Activated T-cell treated with anti-CD3 and anti-CD28 coated beads, Interleukin-2, amount 50 U/mL, for 24 hours (primary cell): ENCODE measurements at regions not wholly inside any gene's neighbourhood (a gene's known extent, or its start where the extent isn't known, plus 50 kb on each side); places are given as distances from the start of the nearest gene placed in this dataset.

Experiments used
- DNase-seq: peaks from one replicate; pipeline ENCODE4 v3.0.0-alpha.2; 2020
- H3K27ac Mint-ChIP-seq: 2 replicates; pipeline ENCODE4 v1.8.0; 2020; ENCODE audit warnings: mild to moderate bottlenecking, mixed read lengths
- H3K27me3 Mint-ChIP-seq: 2 replicates; pipeline ENCODE4 v1.8.0; 2020; ENCODE audit warnings: mixed read lengths
- H3K36me3 Mint-ChIP-seq: 2 replicates; pipeline ENCODE4 v1.8.0; 2020; ENCODE audit warnings: low read depth, mixed read lengths
- H3K4me1 Mint-ChIP-seq: 2 replicates; pipeline ENCODE4 v1.8.0; 2020; ENCODE audit warnings: low read depth, mixed read lengths
- H3K4me3 Mint-ChIP-seq: 2 replicates; pipeline ENCODE4 v1.8.0; 2020; ENCODE audit warnings: mild to moderate bottlenecking, moderate library complexity, mixed read lengths
- H3K9me3 Mint-ChIP-seq: 2 replicates; pipeline ENCODE4 v1.8.0; 2020; ENCODE audit warnings: mixed read lengths

DNA sequence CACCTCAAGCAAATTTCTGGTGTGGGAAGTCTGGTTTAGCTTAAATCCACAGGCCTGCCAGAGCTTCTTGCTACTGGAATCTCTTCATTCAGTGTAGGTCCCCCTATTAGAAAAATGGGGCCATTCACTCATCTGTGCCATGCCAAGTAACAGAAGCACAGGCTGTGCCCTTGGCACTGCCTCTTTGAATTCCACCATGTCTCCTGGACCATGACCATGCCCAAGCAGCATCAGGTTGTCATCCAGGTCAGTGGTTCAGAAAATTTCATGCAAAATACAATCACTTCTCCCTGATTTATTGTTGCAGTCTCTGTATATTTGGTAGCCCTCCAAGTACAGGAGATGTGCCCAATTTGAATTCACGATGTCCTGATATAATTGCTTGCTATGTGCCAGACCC, 602.1 kb upstream of the ZNF385D start:
- Mint-ChIP-seq H3K4me3 (no peak overlapping the region), H3K9me3 (no peaks in the 10 kb centered on the region), H3K36me3 (no peaks in the 10 kb centered on the region), H3K27me3 (no peaks in the 10 kb centered on the region), H3K4me1 (no peaks in the 10 kb centered on the region), H3K27ac (no peak overlapping the region)
- no peak for DNase-seq

DNA sequence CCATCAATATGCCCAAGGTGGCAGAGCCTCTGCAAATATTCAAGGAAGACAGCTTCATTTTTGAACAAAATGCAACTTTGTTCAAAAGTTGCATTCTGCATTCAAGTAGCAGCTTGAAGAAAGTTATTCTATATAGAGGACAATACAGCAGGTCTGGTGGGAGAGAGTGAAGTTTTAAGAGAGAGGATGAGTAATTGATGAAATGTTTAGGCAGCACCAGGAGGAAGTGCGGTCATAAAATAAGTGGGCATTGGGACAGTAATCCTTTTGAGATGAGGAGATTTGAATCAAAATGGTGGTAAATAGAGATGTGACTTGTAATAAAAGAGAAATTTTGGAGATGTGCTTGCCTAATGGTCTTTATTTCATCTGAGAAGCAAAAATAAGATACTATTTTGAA, 607.3 kb upstream of the ZNF385D start:
- no peak overlapping the region for H3K27ac Mint-ChIP-seq
- H3K27me3 Mint-ChIP-seq, result no peaks in the 10 kb centered on the region
- peaks cover 2% of the 10 kb centered on the region for H3K9me3 Mint-ChIP-seq
- H3K36me3 Mint-ChIP-seq, result no peaks in the 10 kb centered on the region
- DNase-seq, result no peak
- H3K4me1 Mint-ChIP-seq, result no peaks in the 10 kb centered on the region
- H3K4me3 Mint-ChIP-seq, result no peak overlapping the region

DNA sequence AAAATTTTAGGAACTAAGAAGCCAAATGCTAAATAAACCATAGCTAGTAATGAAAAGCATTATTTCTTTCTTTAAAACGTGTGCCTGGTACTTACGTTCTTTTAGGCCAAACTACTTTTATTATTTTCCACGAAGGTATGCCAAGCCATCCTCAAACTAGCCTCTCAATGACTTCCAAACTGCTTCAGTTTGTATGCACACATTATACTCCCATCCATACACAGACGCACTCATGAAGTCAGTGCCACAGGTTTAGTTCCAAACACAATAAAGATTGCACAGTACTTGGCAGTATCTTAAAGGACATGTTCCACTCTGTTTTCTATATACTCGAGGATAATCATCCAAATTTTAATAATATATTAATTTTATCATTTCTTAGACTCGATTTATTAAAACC, 609.2 kb upstream of the ZNF385D start:
- peaks cover 6% of the 10 kb centered on the region for H3K9me3 Mint-ChIP-seq
- no peak overlapping the region for H3K4me3 Mint-ChIP-seq
- H3K36me3 Mint-ChIP-seq, result no peaks in the 10 kb centered on the region
- no peak overlapping the region for H3K27ac Mint-ChIP-seq
- no peaks in the 10 kb centered on the region for H3K4me1 Mint-ChIP-seq
- no peak for DNase-seq
- no peaks in the 10 kb centered on the region for H3K27me3 Mint-ChIP-seq

DNA sequence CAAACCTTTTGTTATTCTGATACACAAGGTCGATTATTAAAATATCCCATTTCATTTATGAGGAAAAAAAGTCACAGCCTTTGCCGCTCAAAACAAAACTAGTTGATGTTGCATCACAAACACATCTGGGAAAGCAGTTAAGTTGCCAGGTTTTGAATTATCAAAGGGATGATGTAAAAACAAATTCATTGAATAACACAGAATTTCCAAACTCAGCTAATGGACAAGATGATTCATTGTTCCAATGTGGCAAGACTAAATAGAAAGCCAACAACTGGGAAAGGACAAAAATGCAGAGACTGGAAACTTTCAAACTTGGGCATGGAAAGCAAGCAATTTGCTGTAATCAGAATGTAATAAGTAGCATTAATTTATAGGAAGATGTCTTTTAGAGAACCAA, 610.0 kb upstream of the ZNF385D start:
- Mint-ChIP-seq H3K4me3 (no peak overlapping the region), H3K4me1 (no peaks in the 10 kb centered on the region), H3K36me3 (no peaks in the 10 kb centered on the region), H3K9me3 (peaks cover 9% of the 10 kb centered on the region), H3K27me3 (no peaks in the 10 kb centered on the region), H3K27ac (no peak overlapping the region)
- DNase-seq, result no peak

DNA sequence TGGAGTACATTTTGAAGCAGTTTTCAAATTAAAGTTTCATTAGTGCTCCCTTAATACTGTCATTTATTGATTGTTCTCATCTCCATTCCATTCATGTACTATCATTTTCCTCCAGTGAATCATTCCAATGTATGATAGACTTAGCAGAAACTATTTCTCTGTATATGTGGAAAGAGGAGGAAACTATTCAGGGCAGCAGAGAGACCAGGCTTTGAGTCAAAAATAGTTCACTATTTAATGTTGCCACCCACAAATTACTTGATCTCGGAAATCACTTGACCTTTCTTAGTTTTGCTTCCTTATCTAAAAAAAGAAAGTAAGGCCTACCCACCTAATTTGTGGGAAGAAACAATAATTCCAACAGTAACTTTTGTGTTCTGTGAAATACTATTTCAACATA, 610.5 kb upstream of the ZNF385D start:
- H3K27me3 Mint-ChIP-seq, result no peaks in the 10 kb centered on the region
- no peaks in the 10 kb centered on the region for H3K36me3 Mint-ChIP-seq
- H3K27ac Mint-ChIP-seq, result no peak overlapping the region
- no peak overlapping the region for H3K4me3 Mint-ChIP-seq
- no peak for DNase-seq
- H3K9me3 Mint-ChIP-seq, result peaks cover 9% of the 10 kb centered on the region
- no peaks in the 10 kb centered on the region for H3K4me1 Mint-ChIP-seq

DNA sequence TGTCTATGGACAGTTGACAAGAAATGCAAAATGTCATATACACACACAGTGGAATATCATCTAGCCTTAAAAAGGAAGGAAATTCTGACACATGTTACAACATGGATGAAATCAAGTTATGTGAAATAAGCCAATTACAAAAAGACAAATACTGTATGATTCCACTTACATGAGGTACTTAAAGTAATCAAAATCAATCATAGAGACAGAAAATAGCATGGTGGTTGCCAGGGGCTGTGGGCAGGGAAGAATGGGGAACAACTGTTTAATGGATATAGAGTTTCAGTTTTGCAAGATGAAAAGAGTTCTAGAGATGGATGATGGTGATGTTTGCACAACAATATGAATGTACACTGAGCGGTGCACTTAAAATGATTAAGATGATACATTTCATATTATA, 613.8 kb upstream of the ZNF385D start:
- Mint-ChIP-seq H3K4me3 (no peak overlapping the region), H3K27ac (no peak overlapping the region), H3K9me3 (peaks cover 9% of the 10 kb centered on the region), H3K27me3 (no peaks in the 10 kb centered on the region), H3K36me3 (no peaks in the 10 kb centered on the region), H3K4me1 (no peaks in the 10 kb centered on the region)
- DNase-seq, result no peak

DNA sequence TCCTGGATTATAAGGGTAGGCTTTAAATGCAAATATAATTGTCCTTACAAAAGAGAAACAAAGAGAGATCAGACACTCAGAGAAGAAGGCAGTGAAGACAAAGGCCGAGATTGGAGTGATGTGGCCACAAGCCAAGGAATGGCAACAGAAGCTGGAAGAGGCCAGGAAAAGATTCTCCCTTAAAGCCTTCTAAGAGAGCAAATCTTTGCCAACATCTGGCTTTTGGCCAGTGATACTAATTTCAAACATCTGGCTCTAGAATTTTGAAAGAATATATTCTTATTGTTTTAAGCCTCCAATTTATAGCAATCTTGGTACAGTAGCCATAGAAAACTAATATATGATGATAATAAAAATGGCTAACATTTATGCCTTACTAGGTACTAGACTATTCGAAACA, 615.8 kb upstream of the ZNF385D start:
- H3K9me3 Mint-ChIP-seq, result peaks cover 9% of the 10 kb centered on the region
- no peaks in the 10 kb centered on the region for H3K36me3 Mint-ChIP-seq
- H3K27me3 Mint-ChIP-seq, result peaks cover 12% of the 10 kb centered on the region
- no peak overlapping the region for H3K27ac Mint-ChIP-seq
- no peak overlapping the region for H3K4me3 Mint-ChIP-seq
- no peaks in the 10 kb centered on the region for H3K4me1 Mint-ChIP-seq
- no peak for DNase-seq

DNA sequence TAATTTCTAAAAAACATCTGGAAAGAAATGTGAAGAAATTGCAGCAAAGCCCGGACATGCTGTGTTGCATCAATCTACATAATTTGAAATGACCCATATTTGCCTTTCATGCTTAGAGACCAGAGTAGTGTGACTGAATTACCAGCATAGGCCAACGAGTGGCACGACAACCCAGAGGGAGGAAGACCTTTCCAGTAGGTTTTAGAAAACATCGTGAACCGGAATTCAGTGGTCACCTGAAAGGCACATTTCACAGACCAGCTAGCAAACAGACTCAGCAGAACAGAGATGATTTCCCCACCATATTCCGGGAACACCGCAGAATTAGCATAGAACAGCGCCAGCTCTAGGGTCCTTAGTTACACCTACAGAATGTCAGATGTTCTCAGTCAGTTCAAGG, 620.0 kb upstream of the ZNF385D start:
- Mint-ChIP-seq H3K27me3 (peaks cover 25% of the 10 kb centered on the region), H3K36me3 (no peaks in the 10 kb centered on the region), H3K4me1 (no peaks in the 10 kb centered on the region), H3K9me3 (peaks cover 2% of the 10 kb centered on the region), H3K4me3 (no peak overlapping the region), H3K27ac (no peak overlapping the region)
- DNase-seq, result no peak

DNA sequence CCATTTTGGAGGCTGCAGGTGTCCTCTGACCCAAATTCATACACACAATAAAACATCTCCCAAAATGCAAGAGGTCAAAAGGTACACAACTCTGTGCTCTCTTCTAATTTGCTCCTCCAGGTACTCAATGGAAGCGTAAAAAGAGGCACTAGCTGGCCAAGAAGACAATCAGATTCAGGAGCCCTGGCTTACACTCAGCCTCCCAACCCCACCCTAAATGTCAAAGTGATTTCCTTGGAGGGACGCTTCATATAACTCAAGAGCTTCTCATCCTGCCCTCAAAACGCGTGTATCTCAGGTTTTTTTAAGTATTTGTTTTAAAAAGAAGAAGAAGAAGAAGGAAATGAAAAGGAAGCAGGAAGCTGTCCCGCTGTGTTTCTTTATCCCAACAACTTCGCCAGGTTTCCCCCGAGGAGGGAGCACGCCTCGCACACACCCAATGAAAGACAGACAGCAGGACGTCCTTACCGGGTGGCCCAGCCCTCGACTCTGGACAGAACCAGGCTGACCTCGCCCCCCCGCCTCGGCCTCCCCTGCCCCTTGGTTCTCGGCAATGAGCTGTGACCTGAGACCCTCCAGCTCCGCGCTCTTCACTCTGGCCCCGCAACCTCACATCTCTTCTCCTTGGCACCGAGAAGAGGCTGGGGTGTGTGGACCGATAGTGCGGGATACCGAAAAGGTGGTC, 620.7 kb upstream of the ZNF385D start:
- H3K4me3 Mint-ChIP-seq, result no peak overlapping the region
- H3K27ac Mint-ChIP-seq, result no peak overlapping the region
- H3K9me3 Mint-ChIP-seq, result peaks cover 2% of the 10 kb centered on the region
- no peaks in the 10 kb centered on the region for H3K36me3 Mint-ChIP-seq
- no peak for DNase-seq
- peaks cover 25% of the 10 kb centered on the region for H3K27me3 Mint-ChIP-seq
- H3K4me1 Mint-ChIP-seq, result no peaks in the 10 kb centered on the region

DNA sequence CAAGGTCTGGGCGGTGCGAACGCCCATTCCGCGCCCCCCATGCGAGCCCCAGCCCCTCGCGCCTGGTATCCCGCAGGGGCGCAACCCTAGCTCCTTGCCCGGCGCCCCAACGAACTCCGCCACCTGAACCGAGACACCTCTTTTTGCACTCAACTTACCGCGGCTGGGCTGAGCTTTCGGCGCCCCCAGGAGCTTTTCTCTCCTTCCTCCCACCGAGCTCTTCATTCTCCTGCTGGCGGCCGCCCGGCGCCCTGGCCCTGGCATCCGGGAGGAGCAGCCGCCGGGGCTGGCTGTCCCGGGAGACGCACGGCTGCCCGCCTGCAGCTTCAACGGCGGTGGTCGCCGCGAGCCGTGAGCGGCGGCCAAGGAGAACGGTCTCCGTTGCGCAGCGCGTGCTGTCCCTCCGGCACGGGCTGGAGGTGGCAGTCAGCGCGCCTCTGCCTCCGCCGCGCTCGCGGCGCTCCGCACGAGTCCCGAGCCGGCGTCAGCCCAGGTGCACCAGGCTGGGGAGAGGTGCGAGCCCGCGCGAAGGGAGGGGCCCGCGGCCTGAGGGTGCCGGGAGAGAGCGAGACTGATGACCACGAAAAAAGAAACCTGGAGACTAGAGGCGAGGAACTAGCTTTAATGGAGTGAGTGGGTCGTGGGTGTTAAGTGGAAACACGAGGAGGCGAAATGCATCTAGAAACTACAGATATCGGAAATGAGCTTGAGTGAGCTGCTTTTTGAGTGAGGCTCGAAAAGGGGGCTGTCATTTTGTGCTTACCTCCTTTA, 621.5 kb upstream of the ZNF385D start:
- H3K9me3 Mint-ChIP-seq, result peaks cover 2% of the 10 kb centered on the region
- no peak overlapping the region for H3K27ac Mint-ChIP-seq
- H3K4me1 Mint-ChIP-seq, result no peaks in the 10 kb centered on the region
- DNase-seq, result no peak
- H3K36me3 Mint-ChIP-seq, result no peaks in the 10 kb centered on the region
- peaks cover 25% of the 10 kb centered on the region for H3K27me3 Mint-ChIP-seq
- no peak overlapping the region for H3K4me3 Mint-ChIP-seq

DNA sequence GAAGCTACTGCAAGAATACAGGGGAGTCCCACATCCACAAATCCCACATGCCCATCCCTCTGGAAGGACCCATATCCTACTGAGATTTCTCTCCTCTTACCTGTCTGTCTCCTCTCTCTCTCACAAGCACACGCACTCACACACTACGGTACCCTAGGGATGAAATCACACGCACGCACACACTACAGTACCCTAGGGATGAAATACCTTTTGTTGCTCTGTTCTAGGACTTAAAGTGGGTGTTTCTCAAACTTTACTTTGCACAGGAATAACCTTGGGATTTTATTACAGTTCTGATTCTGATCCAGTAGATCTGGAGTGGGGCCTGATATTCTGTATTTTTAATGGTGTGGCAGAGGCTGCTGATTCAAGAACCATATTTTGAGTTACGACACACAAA, 622.2 kb upstream of the ZNF385D start:
- H3K4me1 Mint-ChIP-seq, result no peaks in the 10 kb centered on the region
- H3K27me3 Mint-ChIP-seq, result peaks cover 25% of the 10 kb centered on the region
- no peaks in the 10 kb centered on the region for H3K36me3 Mint-ChIP-seq
- H3K9me3 Mint-ChIP-seq, result peaks cover 2% of the 10 kb centered on the region
- H3K27ac Mint-ChIP-seq, result no peak overlapping the region
- no peak overlapping the region for H3K4me3 Mint-ChIP-seq
- no peak for DNase-seq

DNA sequence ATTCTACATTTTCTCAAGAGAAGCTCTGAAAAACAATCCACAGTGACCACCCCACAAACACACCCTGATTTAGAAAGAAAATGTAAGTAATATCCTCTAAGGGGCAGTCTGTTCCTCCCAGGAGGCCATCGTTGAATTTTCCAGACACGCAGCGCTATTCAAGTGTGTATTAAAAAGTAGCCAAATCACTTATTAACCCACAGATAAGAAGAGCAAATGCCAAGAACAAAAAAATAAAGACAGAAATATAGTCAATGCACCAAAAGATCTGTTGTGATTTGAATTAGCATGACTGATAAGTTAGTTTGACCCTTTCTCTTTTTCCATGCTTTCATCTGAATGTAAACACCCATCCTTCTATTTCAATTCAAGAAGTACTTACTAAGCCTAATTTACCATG, 622.8 kb upstream of the ZNF385D start:
- Mint-ChIP-seq H3K27ac (no peak overlapping the region), H3K4me1 (no peaks in the 10 kb centered on the region), H3K36me3 (no peaks in the 10 kb centered on the region), H3K9me3 (peaks cover 2% of the 10 kb centered on the region), H3K27me3 (peaks cover 25% of the 10 kb centered on the region), H3K4me3 (no peak overlapping the region)
- DNase-seq, result no peak

DNA sequence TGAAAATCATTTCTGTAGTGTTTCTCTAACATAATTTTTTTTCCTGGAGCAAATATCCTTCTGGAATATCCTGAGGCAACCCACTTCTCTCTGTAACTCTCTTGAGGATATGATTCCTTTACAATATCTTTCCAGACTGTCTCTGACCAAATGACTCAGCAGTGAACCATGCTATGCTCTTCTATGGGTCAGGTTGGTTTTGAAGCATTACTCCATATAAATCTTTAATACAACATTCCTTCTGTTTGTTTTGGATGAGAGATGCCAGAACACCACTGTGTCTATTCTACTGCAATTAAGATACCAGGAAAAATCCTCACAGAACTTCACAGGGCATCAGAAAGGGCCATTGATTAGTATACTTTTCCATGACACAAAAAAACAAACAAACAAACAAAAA, 626.4 kb upstream of the ZNF385D start:
- H3K4me1 Mint-ChIP-seq, result no peaks in the 10 kb centered on the region
- H3K36me3 Mint-ChIP-seq, result no peaks in the 10 kb centered on the region
- DNase-seq, result no peak
- no peak overlapping the region for H3K27ac Mint-ChIP-seq
- H3K4me3 Mint-ChIP-seq, result no peak overlapping the region
- peaks cover 9% of the 10 kb centered on the region for H3K27me3 Mint-ChIP-seq
- no peaks in the 10 kb centered on the region for H3K9me3 Mint-ChIP-seq

DNA sequence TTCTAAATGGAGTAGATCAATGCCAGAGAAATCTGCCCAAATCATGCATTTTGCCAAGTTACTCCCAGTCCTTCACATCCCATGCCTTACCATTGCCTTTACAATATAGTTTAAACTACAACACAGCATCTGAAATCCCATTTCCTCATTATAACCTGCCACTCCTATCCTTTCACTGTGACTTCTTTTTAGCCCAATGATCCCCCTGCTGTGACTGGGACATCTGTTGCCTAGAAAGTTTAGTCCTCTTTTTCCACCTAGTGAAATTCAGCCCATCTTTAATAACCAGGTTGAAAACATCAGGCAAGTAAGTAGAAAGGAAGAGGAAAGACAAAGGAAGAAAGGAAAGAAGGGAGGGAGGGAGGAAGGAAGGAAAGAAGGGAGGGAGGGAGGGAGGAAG, 627.9 kb upstream of the ZNF385D start:
- Mint-ChIP-seq H3K9me3 (peaks cover under 1% of the 10 kb centered on the region), H3K27ac (no peak overlapping the region), H3K4me1 (no peaks in the 10 kb centered on the region), H3K27me3 (no peaks in the 10 kb centered on the region), H3K4me3 (no peak overlapping the region), H3K36me3 (no peaks in the 10 kb centered on the region)
- no peak for DNase-seq

DNA sequence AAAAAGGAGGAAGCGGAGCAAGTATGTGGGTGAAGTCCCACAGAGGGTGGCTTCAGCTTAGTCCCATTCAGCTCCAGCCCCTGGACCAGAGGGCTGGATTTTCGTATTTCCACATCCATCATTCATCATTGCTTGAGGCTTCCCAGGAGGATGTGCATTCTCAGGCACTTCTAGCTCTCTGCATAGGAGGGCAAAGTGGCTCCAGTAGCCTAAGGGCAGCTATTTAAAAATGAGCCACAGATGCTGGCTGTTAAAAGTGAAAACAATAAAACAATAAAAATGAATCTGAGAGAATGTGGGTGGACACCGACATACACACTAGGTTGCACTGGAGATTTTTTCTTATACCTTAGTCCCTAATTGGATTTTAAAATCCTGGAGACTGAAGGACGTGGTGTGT, 629.2 kb upstream of the ZNF385D start:
- Mint-ChIP-seq H3K4me1 (no peaks in the 10 kb centered on the region), H3K4me3 (no peak overlapping the region), H3K27me3 (no peaks in the 10 kb centered on the region), H3K36me3 (no peaks in the 10 kb centered on the region), H3K9me3 (peaks cover 8% of the 10 kb centered on the region), H3K27ac (no peak overlapping the region)
- no peak for DNase-seq
